SK-N-SH (cell line): ENCODE measurements at regions not wholly inside any gene's neighbourhood (a gene's known extent, or its start where the extent isn't known, plus 50 kb on each side); places are given as distances from the start of the nearest gene placed in this dataset.
"Not testable (repeated sequence)": the region's sequence is repeated elsewhere in the genome, so short reads cannot be mapped to it uniquely, and the experiment has no call there.

Source experiments
- CTCF ChIP-seq: fragments of 200-600 bp; sonication (generic); IDR thresholded peaks from 2 replicates; pipeline ENCODE4 v1.6.1; 2017; ENCODE audit warnings: antibody characterized with exemption, mild to moderate bottlenecking, moderate library complexity
- FOXM1 ChIP-seq: IDR thresholded peaks from 2 replicates; pipeline ENCODE4 v1.4.0; 2012; ENCODE audit warnings: low read depth, mild to moderate bottlenecking
- JUND ChIP-seq: IDR thresholded peaks from 2 replicates; pipeline ENCODE4 v1.4.0; 2012
- REST ChIP-seq: IDR thresholded peaks from 2 replicates; pipeline ENCODE4 v1.6.1; 2012; ENCODE audit warnings: mild to moderate bottlenecking, low read depth, low read length, moderate library complexity

- not testable (repeated sequence) for TF ChIP-seq CTCF, JUND, REST, FOXM1
Observed at GRCh38 chr21:9754434-9754833, 766.9 kb upstream of the TPTE start.
